ENCODE measurements at regions not wholly inside any gene's neighbourhood (a gene's known extent, or its start where the extent isn't known, plus 50 kb on each side); places are given as distances from the start of the nearest gene placed in this dataset.

DNA sequence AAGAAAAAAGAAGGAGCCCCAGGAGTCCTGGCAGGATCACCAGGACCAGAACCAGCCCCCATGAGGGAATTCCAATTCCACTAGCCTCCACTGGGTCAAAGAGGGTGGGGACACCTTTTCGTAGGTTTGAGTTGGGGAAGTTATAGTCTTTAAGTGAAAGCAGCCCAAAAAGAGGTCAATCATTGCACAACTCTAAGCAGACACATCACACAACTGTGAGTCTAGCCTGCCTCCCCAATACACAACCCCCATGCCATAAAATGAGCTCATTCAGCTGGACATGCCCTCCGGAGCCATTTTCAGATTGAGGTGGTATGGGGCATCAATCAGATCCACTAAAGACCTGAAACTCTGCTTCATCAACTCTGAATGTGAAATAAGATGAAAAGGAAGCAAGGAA is 179.9 kb downstream of the NPHP4 start:
- TF ChIP-seq, protein P1, sequence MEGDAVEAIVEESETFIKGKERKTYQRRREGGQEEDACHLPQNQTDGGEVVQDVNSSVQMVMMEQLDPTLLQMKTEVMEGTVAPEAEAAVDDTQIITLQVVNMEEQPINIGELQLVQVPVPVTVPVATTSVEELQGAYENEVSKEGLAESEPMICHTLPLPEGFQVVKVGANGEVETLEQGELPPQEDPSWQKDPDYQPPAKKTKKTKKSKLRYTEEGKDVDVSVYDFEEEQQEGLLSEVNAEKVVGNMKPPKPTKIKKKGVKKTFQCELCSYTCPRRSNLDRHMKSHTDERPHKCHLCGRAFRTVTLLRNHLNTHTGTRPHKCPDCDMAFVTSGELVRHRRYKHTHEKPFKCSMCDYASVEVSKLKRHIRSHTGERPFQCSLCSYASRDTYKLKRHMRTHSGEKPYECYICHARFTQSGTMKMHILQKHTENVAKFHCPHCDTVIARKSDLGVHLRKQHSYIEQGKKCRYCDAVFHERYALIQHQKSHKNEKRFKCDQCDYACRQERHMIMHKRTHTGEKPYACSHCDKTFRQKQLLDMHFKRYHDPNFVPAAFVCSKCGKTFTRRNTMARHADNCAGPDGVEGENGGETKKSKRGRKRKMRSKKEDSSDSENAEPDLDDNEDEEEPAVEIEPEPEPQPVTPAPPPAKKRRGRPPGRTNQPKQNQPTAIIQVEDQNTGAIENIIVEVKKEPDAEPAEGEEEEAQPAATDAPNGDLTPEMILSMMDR (IDR thresholded peaks at IDR 0.05; ENCODE audit: insufficient read depth in 1 of 2, low read depth in 1 of 2, low read length in 1 of 2, severe bottlenecking in 1 of 2, unreplicated experiment in 1 of 2): no peak
- POLR2A ChIA-PET: no interaction called here
- Histone ChIP-seq H3K4me1 (no peaks in the 10 kb centered on the region), H3K36me3 (ENCODE audit: control insufficient read depth, insufficient read depth, low read length) (no peaks in the 10 kb centered on the region), H3K27me3 (replicated peaks; ENCODE audit: control insufficient read depth, insufficient read depth, low read length) (no peaks in the 10 kb centered on the region), H3K4me3 (ENCODE audit: low read depth, low read length) (no peak overlapping the region), H3K9me3 (no peaks in the 10 kb centered on the region)
- intact Hi-C loops (cut with micrococcal nuclease; ENCODE audit: unreplicated experiment): no loop called here
- Mint-ChIP-seq H3K9me3 (ENCODE audit: unreplicated experiment) (no peaks in the 10 kb centered on the region), H3K4me1 (ENCODE audit: low read depth, unreplicated experiment) (no peaks in the 10 kb centered on the region), H3K27me3 (ENCODE audit: insufficient read depth, unreplicated experiment) (peaks cover 4% of the 10 kb centered on the region), H3K27ac (ENCODE audit: unreplicated experiment) (no peak overlapping the region), H3K36me3 (ENCODE audit: insufficient read depth, unreplicated experiment) (no peaks in the 10 kb centered on the region), H3K4me3 (ENCODE audit: unreplicated experiment) (no peak overlapping the region)
- BruUV-seq (replicated peaks): no TSS peak
- CTCF ChIA-PET: no interaction called here
- no peak for DNase-seq

DNA sequence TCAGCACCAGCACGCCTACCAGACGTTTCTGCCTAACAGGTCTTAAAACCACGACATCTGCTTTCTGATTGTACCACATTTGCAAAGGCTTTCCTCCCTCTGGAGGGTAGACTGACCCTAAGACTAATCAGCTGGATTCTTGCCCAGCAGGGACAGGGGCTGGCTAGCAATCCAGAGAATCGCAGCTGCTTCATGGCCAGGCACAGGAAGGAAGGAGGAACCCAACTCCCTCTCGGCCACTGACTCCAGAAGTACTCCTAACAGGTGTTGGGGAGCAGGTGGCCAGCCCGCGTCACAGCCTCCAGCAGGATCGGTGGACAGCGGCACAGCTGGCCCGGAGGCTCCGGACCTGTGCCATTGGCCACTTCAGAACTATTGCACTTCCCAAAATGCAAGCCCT is 180.8 kb downstream of the NPHP4 start:
- Histone ChIP-seq H3K36me3 (ENCODE audit: control insufficient read depth, insufficient read depth, low read length) (no peaks in the 10 kb centered on the region), H3K27me3 (replicated peaks; ENCODE audit: control insufficient read depth, insufficient read depth, low read length) (no peaks in the 10 kb centered on the region), H3K9me3 (no peaks in the 10 kb centered on the region), H3K4me1 (no peaks in the 10 kb centered on the region), H3K4me3 (ENCODE audit: low read depth, low read length) (no peak overlapping the region)
- Mint-ChIP-seq H3K27me3 (ENCODE audit: insufficient read depth, unreplicated experiment) (peaks cover 4% of the 10 kb centered on the region), H3K36me3 (ENCODE audit: insufficient read depth, unreplicated experiment) (no peaks in the 10 kb centered on the region), H3K9me3 (ENCODE audit: unreplicated experiment) (no peaks in the 10 kb centered on the region), H3K4me3 (ENCODE audit: unreplicated experiment) (no peak overlapping the region), H3K4me1 (ENCODE audit: low read depth, unreplicated experiment) (no peaks in the 10 kb centered on the region), H3K27ac (ENCODE audit: unreplicated experiment) (no peak overlapping the region)
- POLR2A ChIA-PET: no interaction called here
- DNase-seq: no peak
- BruUV-seq (replicated peaks): no TSS peak
- TF ChIP-seq, protein P1 (IDR thresholded peaks at IDR 0.05; ENCODE audit: insufficient read depth in 1 of 2, low read depth in 1 of 2, low read length in 1 of 2, severe bottlenecking in 1 of 2, unreplicated experiment in 1 of 2): no peak
- CTCF ChIA-PET: no interaction called here
- intact Hi-C loops (cut with micrococcal nuclease; ENCODE audit: unreplicated experiment): no loop called here

DNA sequence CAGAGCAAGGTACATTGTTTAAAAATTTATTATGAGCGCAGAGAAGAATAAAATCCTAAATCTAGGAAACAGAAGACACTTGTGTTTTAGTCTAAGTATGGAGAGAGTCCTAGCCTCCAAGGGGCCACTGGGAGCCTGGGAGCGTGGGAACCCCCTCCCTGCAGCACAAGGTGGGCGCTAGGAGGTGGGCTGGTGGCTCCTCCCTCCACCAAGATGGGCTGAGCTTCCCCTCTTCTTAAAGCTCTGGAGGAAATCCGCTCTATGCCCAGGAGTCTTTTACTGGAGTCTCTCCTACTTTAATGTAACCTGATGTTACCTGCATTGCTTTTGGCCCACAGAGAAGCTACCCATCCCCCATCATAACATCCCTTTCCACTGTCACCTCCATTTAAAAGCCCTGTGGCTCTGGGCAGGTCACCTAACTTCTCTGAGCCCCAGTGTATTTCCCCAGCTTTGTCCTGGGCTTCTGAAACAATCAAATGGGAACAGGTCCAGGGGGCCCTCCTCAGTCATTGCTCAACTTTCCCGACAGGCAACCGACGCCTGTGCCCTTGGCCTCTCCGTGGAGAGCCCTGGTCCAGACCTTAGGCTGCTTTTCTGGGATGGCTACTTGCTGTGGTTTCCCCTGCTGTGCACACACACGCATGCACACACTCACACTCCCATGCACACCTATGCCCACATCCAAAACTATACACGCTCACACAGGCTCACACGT is 181.5 kb downstream of the NPHP4 start:
- Histone ChIP-seq H3K4me3 (ENCODE audit: low read depth, low read length) (no peak overlapping the region), H3K27me3 (replicated peaks; ENCODE audit: control insufficient read depth, insufficient read depth, low read length) (no peaks in the 10 kb centered on the region), H3K36me3 (ENCODE audit: control insufficient read depth, insufficient read depth, low read length) (no peaks in the 10 kb centered on the region), H3K4me1 (no peaks in the 10 kb centered on the region), H3K9me3 (no peaks in the 10 kb centered on the region)
- Mint-ChIP-seq H3K27me3 (ENCODE audit: insufficient read depth, unreplicated experiment) (peaks cover 4% of the 10 kb centered on the region), H3K9me3 (ENCODE audit: unreplicated experiment) (no peaks in the 10 kb centered on the region), H3K4me1 (ENCODE audit: low read depth, unreplicated experiment) (no peaks in the 10 kb centered on the region), H3K36me3 (ENCODE audit: insufficient read depth, unreplicated experiment) (no peaks in the 10 kb centered on the region), H3K4me3 (ENCODE audit: unreplicated experiment) (no peak overlapping the region), H3K27ac (ENCODE audit: unreplicated experiment) (no peak overlapping the region)
- TF ChIP-seq, protein P1 (IDR thresholded peaks at IDR 0.05; ENCODE audit: insufficient read depth in 1 of 2, low read depth in 1 of 2, low read length in 1 of 2, severe bottlenecking in 1 of 2, unreplicated experiment in 1 of 2): no peak
- ChIA-PET POLR2A (no interaction called here), CTCF (no interaction called here)
- no peak for DNase-seq
- no TSS peak for BruUV-seq (replicated peaks)
- intact Hi-C loops (cut with micrococcal nuclease; ENCODE audit: unreplicated experiment): no loop called here

All from Caco-2 (cell line).